ENCODE measurements at regions not wholly inside any gene's neighbourhood (a gene's known extent, or its start where the extent isn't known, plus 50 kb on each side); places are given as distances from the start of the nearest gene placed in this dataset.
"Not testable (repeated sequence)": the region's sequence is repeated elsewhere in the genome, so short reads cannot be mapped to it uniquely, and the experiment has no call there.

GRCh38 chr2:195299600-195299999, 357.4 kb upstream of the SLC39A10 start:
- no peak overlapping the region for H3K4me3 Mint-ChIP-seq
- DNase-seq (no peak), ATAC-seq (ENCODE audit: low read depth in 2 of 2) (no peak)
- H3K4me1 Mint-ChIP-seq, result peaks cover 0 to 4% (median 4%) of the 10 kb centered on the region in 3 donors
- no peaks in the 10 kb centered on the region for H3K27me3 Mint-ChIP-seq
- H3K36me3 Mint-ChIP-seq, result no peaks in the 10 kb centered on the region
- peaks cover 0 to 10% (median 2%) of the 10 kb centered on the region in 7 donors for H3K9me3 Mint-ChIP-seq
- no peak overlapping the region for H3K27ac Mint-ChIP-seq

- Mint-ChIP-seq H3K27me3 (no peaks in the 10 kb centered on the region), H3K9me3 (peaks cover 0 to 16% (median 4%) of the 10 kb centered on the region in 7 donors), H3K36me3 (no peaks in the 10 kb centered on the region), H3K4me3 (no peak overlapping the region), H3K4me1 (no peaks in the 10 kb centered on the region), H3K27ac (no peak overlapping the region)
- no peak for DNase-seq
- ATAC-seq (ENCODE audit: low read depth in 2 of 2), result no peak
Observed at GRCh38 chr2:195296490-195296889, 360.5 kb upstream of the SLC39A10 start.

- H3K36me3 Mint-ChIP-seq, result no peaks in the 10 kb centered on the region
- no peak overlapping the region for H3K27ac Mint-ChIP-seq
- peaks cover 0 to 6% (median 0%) of the 10 kb centered on the region in 7 donors for H3K9me3 Mint-ChIP-seq
- DNase-seq (no peak), ATAC-seq (ENCODE audit: low read depth in 2 of 2) (no peak)
- no peak overlapping the region for H3K4me3 Mint-ChIP-seq
- no peaks in the 10 kb centered on the region for H3K4me1 Mint-ChIP-seq
- H3K27me3 Mint-ChIP-seq, result peaks cover 0 to 5% (median 0%) of the 10 kb centered on the region in 3 donors
Observed at GRCh38 chr2:195289081-195289480, 367.9 kb upstream of the SLC39A10 start.

GRCh38 chr2:195279840-195280427, 377.1 kb upstream of the SLC39A10 start:
- Mint-ChIP-seq H3K27me3 (no peaks in the 10 kb centered on the region), H3K27ac (no peak overlapping the region), H3K36me3 (no peaks in the 10 kb centered on the region), H3K4me3 (no peak overlapping the region), H3K9me3 (no peaks in the 10 kb centered on the region), H3K4me1 (no peaks in the 10 kb centered on the region)
- ATAC-seq (ENCODE audit: low read depth in 2 of 2), result no peak
- DNase-seq, result no peak

- Mint-ChIP-seq H3K4me3 (no peak overlapping the region), H3K4me1 (no peaks in the 10 kb centered on the region), H3K9me3 (peaks cover 0 to 3% (median 0%) of the 10 kb centered on the region in 7 donors), H3K27me3 (peaks cover 0 to 9% (median 7%) of the 10 kb centered on the region in 3 donors), H3K36me3 (no peaks in the 10 kb centered on the region), H3K27ac (no peak overlapping the region)
- no peak for ATAC-seq (ENCODE audit: low read depth in 2 of 2)
- no peak for DNase-seq
Observed at GRCh38 chr2:195270466-195271039, 386.5 kb upstream of the SLC39A10 start.

GRCh38 chr2:195269220-195269619, 387.8 kb upstream of the SLC39A10 start:
- peaks cover 0 to 3% (median 0%) of the 10 kb centered on the region in 7 donors for H3K9me3 Mint-ChIP-seq
- ATAC-seq (ENCODE audit: low read depth in 2 of 2) (no peak), DNase-seq (no peak)
- no peak overlapping the region for H3K27ac Mint-ChIP-seq
- no peaks in the 10 kb centered on the region for H3K36me3 Mint-ChIP-seq
- no peak overlapping the region for H3K4me3 Mint-ChIP-seq
- no peaks in the 10 kb centered on the region for H3K4me1 Mint-ChIP-seq
- peaks cover 0 to 7% (median 4%) of the 10 kb centered on the region in 3 donors for H3K27me3 Mint-ChIP-seq

- DNase-seq (no peak), ATAC-seq (ENCODE audit: low read depth in 2 of 2) (no peak)
- Mint-ChIP-seq H3K36me3 (no peaks in the 10 kb centered on the region), H3K4me1 (no peaks in the 10 kb centered on the region), H3K27ac (no peak overlapping the region), H3K9me3 (peaks cover 0 to 10% (median 7%) of the 10 kb centered on the region in 7 donors), H3K27me3 (no peaks in the 10 kb centered on the region), H3K4me3 (no peak overlapping the region)
Observed at GRCh38 chr2:195257979-195258378, 399.0 kb upstream of the SLC39A10 start.

GRCh38 chr2:195252018-195252417, 405.0 kb upstream of the SLC39A10 start:
- no peak overlapping the region for H3K4me3 Mint-ChIP-seq
- no peaks in the 10 kb centered on the region for H3K27me3 Mint-ChIP-seq
- DNase-seq, result no peak
- ATAC-seq (ENCODE audit: low read depth in 2 of 2), result no peak
- H3K36me3 Mint-ChIP-seq, result peaks cover 0 to 4% of the 10 kb centered on the region in 2 donors
- peaks cover 0 to 22% (median 12%) of the 10 kb centered on the region in 7 donors for H3K9me3 Mint-ChIP-seq
- no peaks in the 10 kb centered on the region for H3K4me1 Mint-ChIP-seq
- no peak overlapping the region for H3K27ac Mint-ChIP-seq

- ATAC-seq (ENCODE audit: low read depth in 2 of 2), result no peak
- Mint-ChIP-seq H3K27ac (no peak overlapping the region), H3K27me3 (no peaks in the 10 kb centered on the region), H3K9me3 (peaks cover 0 to 29% (median 16%) of the 10 kb centered on the region in 7 donors), H3K4me3 (no peak overlapping the region), H3K4me1 (no peaks in the 10 kb centered on the region), H3K36me3 (peaks cover 0 to 4% of the 10 kb centered on the region in 2 donors)
- DNase-seq, result no peak
Observed at GRCh38 chr2:195251214-195251613, 405.8 kb upstream of the SLC39A10 start.

- Mint-ChIP-seq H3K36me3 (no peaks in the 10 kb centered on the region), H3K4me1 (no peaks in the 10 kb centered on the region), H3K9me3 (peaks cover 0 to 8% (median 3%) of the 10 kb centered on the region in 7 donors), H3K4me3 (no peak overlapping the region), H3K27ac (no peak overlapping the region), H3K27me3 (no peaks in the 10 kb centered on the region)
- no peak for ATAC-seq (ENCODE audit: low read depth in 2 of 2)
- no peak for DNase-seq
Observed at GRCh38 chr2:195238826-195239225, 418.2 kb upstream of the SLC39A10 start.

- no peak overlapping the region for H3K27ac Mint-ChIP-seq
- ATAC-seq (ENCODE audit: low read depth in 2 of 2) (no peak), DNase-seq (no peak)
- H3K4me1 Mint-ChIP-seq, result no peaks in the 10 kb centered on the region
- H3K9me3 Mint-ChIP-seq, result peaks cover 0 to 6% (median 2%) of the 10 kb centered on the region in 7 donors
- no peak overlapping the region for H3K4me3 Mint-ChIP-seq
- H3K27me3 Mint-ChIP-seq, result no peaks in the 10 kb centered on the region
- H3K36me3 Mint-ChIP-seq, result no peaks in the 10 kb centered on the region
Observed at GRCh38 chr2:195238379-195238778, 418.6 kb upstream of the SLC39A10 start.

- H3K4me1 Mint-ChIP-seq; H3K27ac Mint-ChIP-seq; H3K36me3 Mint-ChIP-seq; H3K4me3 Mint-ChIP-seq; DNase-seq; H3K27me3 Mint-ChIP-seq; ATAC-seq (ENCODE audit: low read depth in 2 of 2): not testable (repeated sequence)
- peaks cover 0 to 18% (median 12%) of the 10 kb centered on the region in 7 donors for H3K9me3 Mint-ChIP-seq
Observed at GRCh38 chr2:195228547-195228946, 428.5 kb upstream of the SLC39A10 start.

GRCh38 chr2:195214072-195214471, 443.0 kb upstream of the SLC39A10 start:
- DNase-seq (no peak), ATAC-seq (ENCODE audit: low read depth in 2 of 2) (no peak)
- Mint-ChIP-seq H3K4me1 (no peaks in the 10 kb centered on the region), H3K27ac (no peak overlapping the region), H3K27me3 (no peaks in the 10 kb centered on the region), H3K36me3 (no peaks in the 10 kb centered on the region), H3K4me3 (no peak overlapping the region), H3K9me3 (no peaks in the 10 kb centered on the region)

GRCh38 chr2:195212586-195212985, 444.4 kb upstream of the SLC39A10 start:
- no peak overlapping the region for H3K27ac Mint-ChIP-seq
- no peak overlapping the region for H3K4me3 Mint-ChIP-seq
- DNase-seq, result no peak
- ATAC-seq (ENCODE audit: low read depth in 2 of 2), result no peak
- no peaks in the 10 kb centered on the region for H3K27me3 Mint-ChIP-seq
- H3K4me1 Mint-ChIP-seq, result no peaks in the 10 kb centered on the region
- H3K36me3 Mint-ChIP-seq, result no peaks in the 10 kb centered on the region
- H3K9me3 Mint-ChIP-seq, result peaks cover 0 to 1% (median 0%) of the 10 kb centered on the region in 7 donors
